Caco-2 (cell line): ENCODE measurements at regions not wholly inside any gene's neighbourhood (a gene's known extent, or its start where the extent isn't known, plus 50 kb on each side); places are given as distances from the start of the nearest gene placed in this dataset.

Experiments used
- BruUV-seq: library from RNA; stranded (reverse); fragments of 400-500 nt; replicated peaks from 2 replicates; lab custom pipeline; 2021; lab: Mats Ljungman, UMichigan
- CTCF ChIA-PET: fragments of 300-600 bp; sonication (Branson Sonifier 250); formaldehyde crosslinking; loops from one replicate; lab custom pipeline; 2022; ENCODE audit warnings: antibody characterized with exemption; lab: Charles Lee
- POLR2A ChIA-PET: fragments of 300-600 bp; sonication (Branson Sonifier 250); formaldehyde crosslinking; loops from one replicate; lab custom pipeline; 2022; ENCODE audit warnings: antibody characterized with exemption; lab: Charles Lee
- DNase-seq, 2 experiments: peaks; one replicate each; pipeline versions ENCODE4 v3.0.0 to v3.0.0-alpha.2; 2020 to 2022
- H3K27me3 ChIP-seq: replicated peaks from 2 replicates; pipeline ENCODE4 v1.6.0; 2011; ENCODE audit warnings: low read length; ENCODE audit not compliant: control insufficient read depth, insufficient read depth
- H3K36me3 ChIP-seq: 2 replicates; pipeline ENCODE4 v1.5.1; 2011; ENCODE audit warnings: low read length; ENCODE audit not compliant: control insufficient read depth, insufficient read depth
- H3K4me1 ChIP-seq: fragments of 250-450 bp; sonication (Bioruptor Pico); 2 replicates; pipeline ENCODE4 v1.5.1; 2020; ENCODE audit warnings: mild to moderate bottlenecking
- H3K4me3 ChIP-seq: 2 replicates; pipeline ENCODE4 v1.5.1; 2011; ENCODE audit warnings: low read depth, mild to moderate bottlenecking, control low read depth, low read length
- H3K9me3 ChIP-seq: fragments of 250-450 bp; sonication (Bioruptor Pico); 2 replicates; pipeline ENCODE4 v1.5.1; 2020; ENCODE audit warnings: mild to moderate bottlenecking, moderate library complexity
- H3K27ac Mint-ChIP-seq: one replicate; pipeline ENCODE4 v1.8.0; 2022; ENCODE audit warnings: mixed read lengths; ENCODE audit not compliant: unreplicated experiment
- H3K27me3 Mint-ChIP-seq: one replicate; pipeline ENCODE4 v1.8.0; 2022; ENCODE audit warnings: mixed read lengths; ENCODE audit not compliant: insufficient read depth, unreplicated experiment
- H3K36me3 Mint-ChIP-seq: one replicate; pipeline ENCODE4 v1.8.0; 2022; ENCODE audit warnings: mild to moderate bottlenecking, mixed read lengths; ENCODE audit not compliant: insufficient read depth, unreplicated experiment
- H3K4me1 Mint-ChIP-seq: one replicate; pipeline ENCODE4 v1.8.0; 2022; ENCODE audit warnings: low read depth, mixed read lengths; ENCODE audit not compliant: unreplicated experiment
- H3K4me3 Mint-ChIP-seq: one replicate; pipeline ENCODE4 v1.8.0; 2022; ENCODE audit warnings: mild to moderate bottlenecking, moderate library complexity, mixed read lengths; ENCODE audit not compliant: unreplicated experiment
- H3K9me3 Mint-ChIP-seq: one replicate; pipeline ENCODE4 v1.8.0; 2022; ENCODE audit warnings: mixed read lengths; ENCODE audit not compliant: unreplicated experiment
- CTCF ChIP-seq, 2 experiments: fragments of 200-600 bp in 1 of 2; IDR thresholded peaks; 1 replicate in 1 of 2; 2 replicates in 1 of 2; pipeline versions ENCODE4 v1.5.1 to v1.8.0; 2011 to 2022; ENCODE audit warnings: antibody characterized with exemption in 1 of 2, control low read depth in 1 of 2, inconsistent platforms in 1 of 2, low read depth in 1 of 2, low read length in 1 of 2, mild to moderate bottlenecking in 1 of 2, moderate library complexity in 1 of 2; ENCODE audit not compliant: insufficient read depth in 1 of 2, severe bottlenecking in 1 of 2, unreplicated experiment in 1 of 2
- intact Hi-C: fragments of 100-400 bp; cut with micrococcal nuclease; formaldehyde crosslinking; loops from one replicate; pipeline ENCODE4 v1.10.0; 2022; ENCODE audit not compliant: unreplicated experiment

- no peak overlapping the region for H3K4me3 ChIP-seq
- TF ChIP-seq CTCF (IDR thresholded peaks at IDR 0.05; ENCODE audit: insufficient read depth in 1 of 2, low read depth in 1 of 2, low read length in 1 of 2, severe bottlenecking in 1 of 2, unreplicated experiment in 1 of 2), result no peak
- no peaks in the 10 kb centered on the region for H3K27me3 ChIP-seq
- H3K9me3 Mint-ChIP-seq, result no peaks in the 10 kb centered on the region
- H3K27me3 Mint-ChIP-seq, result no peaks in the 10 kb centered on the region
- intact Hi-C loops, result no loop called here
- ChIA-PET POLR2A (no interaction called here), CTCF (interaction anchor here (0.8 kb wide), 1 partner anchor 9 kb away, joined by 5 read pairs; no protein-coding TSS in a partner anchor)
- 0 out of 2 replicates have a peak, but pooled peaks cover 8% of the 10 kb centered on the region for H3K4me1 ChIP-seq
- no peaks in the 10 kb centered on the region for H3K36me3 ChIP-seq
- peaks cover 39% of the 10 kb centered on the region for H3K4me1 Mint-ChIP-seq
- no TSS peak for BruUV-seq
- no peaks in the 10 kb centered on the region for H3K36me3 Mint-ChIP-seq
- H3K4me3 Mint-ChIP-seq, result no peak overlapping the region
- DNase-seq, result peak; percentile 25 to 48
- no peaks in the 10 kb centered on the region for H3K9me3 ChIP-seq
- H3K27ac Mint-ChIP-seq, result no peak overlapping the region
Measured at GRCh38 chr1:212228591-212229119, 56.6 kb upstream of the PPP2R5A start.

GRCh38 chr1:212229654-212230053, 55.6 kb upstream of the PPP2R5A start:
- no peaks in the 10 kb centered on the region for H3K9me3 ChIP-seq
- DNase-seq, result no peak
- no peak overlapping the region for H3K4me3 ChIP-seq
- H3K4me1 Mint-ChIP-seq, result peaks cover 33% of the 10 kb centered on the region
- H3K27me3 Mint-ChIP-seq, result no peaks in the 10 kb centered on the region
- intact Hi-C loops, result no loop called here
- H3K4me3 Mint-ChIP-seq, result no peak overlapping the region
- no peaks in the 10 kb centered on the region for H3K27me3 ChIP-seq
- no peaks in the 10 kb centered on the region for H3K9me3 Mint-ChIP-seq
- H3K4me1 ChIP-seq, result 0 out of 2 replicates have a peak, but pooled peaks cover 8% of the 10 kb centered on the region
- H3K36me3 ChIP-seq, result no peaks in the 10 kb centered on the region
- no peaks in the 10 kb centered on the region for H3K36me3 Mint-ChIP-seq
- TF ChIP-seq CTCF (IDR thresholded peaks at IDR 0.05; ENCODE audit: insufficient read depth in 1 of 2, low read depth in 1 of 2, low read length in 1 of 2, severe bottlenecking in 1 of 2, unreplicated experiment in 1 of 2), result no peak
- no peak overlapping the region for H3K27ac Mint-ChIP-seq
- POLR2A ChIA-PET, result no interaction called here
- BruUV-seq, result no TSS peak
- CTCF ChIA-PET, result interaction anchor here (0.6 kb wide), 1 partner anchor 552 kb away, joined by 10 read pairs; no protein-coding TSS in a partner anchor

- Mint-ChIP-seq H3K27ac (no peak overlapping the region), H3K27me3 (no peaks in the 10 kb centered on the region), H3K4me3 (no peak overlapping the region), H3K9me3 (no peaks in the 10 kb centered on the region), H3K36me3 (no peaks in the 10 kb centered on the region), H3K4me1 (peaks cover 35% of the 10 kb centered on the region)
- no peak for DNase-seq
- intact Hi-C loops, result no loop called here
- no peaks in the 10 kb centered on the region for H3K36me3 ChIP-seq
- POLR2A ChIA-PET, result no interaction called here
- no TSS peak for BruUV-seq
- no peaks in the 10 kb centered on the region for H3K27me3 ChIP-seq
- H3K4me1 ChIP-seq, result peaks cover 12% of the 10 kb centered on the region; the same call in 1 of the 2 replicates
- no peaks in the 10 kb centered on the region for H3K9me3 ChIP-seq
- H3K4me3 ChIP-seq, result no peak overlapping the region
- CTCF ChIA-PET, result no interaction called here
- TF ChIP-seq CTCF (IDR thresholded peaks at IDR 0.05; ENCODE audit: insufficient read depth in 1 of 2, low read depth in 1 of 2, low read length in 1 of 2, severe bottlenecking in 1 of 2, unreplicated experiment in 1 of 2), result no peak
Measured at GRCh38 chr1:212230329-212230728, 54.9 kb upstream of the PPP2R5A start.
